HTR-8/SVneo (cell line): ENCODE measurements at regions not wholly inside any gene's neighbourhood (a gene's known extent, or its start where the extent isn't known, plus 50 kb on each side); places are given as distances from the start of the nearest gene placed in this dataset.

Experiments used
- DNase-seq: peaks from one replicate; pipeline ENCODE4 v3.0.0; 2011; ENCODE audit warnings: low spot score, mixed read lengths; ENCODE audit not compliant: insufficient read length
- FAIRE-seq: peaks from 2 replicates; lab custom pipeline; 2011; peaks lifted over from hg19 to GRCh38; lab: Jason Lieb, UNC

GRCh38 chr3:64925575-64925974, 237.8 kb upstream of the ADAMTS9 start:
- DNase-seq (no peak), FAIRE-seq (no peak)

GRCh38 chr3:64924961-64925360, 237.2 kb upstream of the ADAMTS9 start:
- DNase-seq (no peak), FAIRE-seq (no peak)

GRCh38 chr3:64922213-64922612, 234.4 kb upstream of the ADAMTS9 start:
- no peak for FAIRE-seq

DNA sequence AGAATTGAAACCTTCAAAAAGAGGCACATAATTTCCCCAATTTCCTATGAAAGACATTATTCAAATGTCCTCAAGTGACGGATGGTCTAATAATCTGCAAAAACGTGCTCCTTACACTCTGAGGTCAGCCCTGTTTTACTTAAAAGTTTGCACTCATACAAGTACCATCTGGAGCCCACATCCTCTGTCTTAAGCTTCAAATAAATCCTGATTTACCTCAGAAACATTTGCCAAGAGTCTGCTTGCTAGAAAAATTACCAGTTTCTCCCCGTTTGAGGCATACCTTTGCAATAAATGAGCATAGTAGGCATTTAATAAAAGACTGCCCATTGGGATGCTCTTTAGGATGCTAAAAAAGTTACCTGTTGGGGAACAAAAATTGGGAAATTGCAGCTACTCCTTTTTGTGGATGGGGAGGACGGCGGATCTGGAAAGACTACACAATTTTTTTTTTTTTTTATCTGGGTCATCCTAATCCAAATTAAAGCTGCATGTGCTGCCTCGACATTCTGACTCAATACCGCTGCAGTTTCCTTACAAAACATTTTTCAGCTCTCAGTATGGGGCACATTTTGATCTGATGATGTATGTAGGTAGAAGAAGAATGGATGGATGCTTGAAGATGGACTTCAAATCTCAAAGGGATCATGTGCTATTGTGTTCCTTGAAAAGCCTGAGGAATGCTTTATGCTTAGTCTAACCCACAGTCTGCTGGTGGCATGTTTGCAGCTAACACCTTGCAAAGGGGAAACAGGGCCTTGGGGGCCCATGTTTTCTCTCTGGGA, 233.7 kb upstream of the ADAMTS9 start:
- FAIRE-seq (no peak), DNase-seq (no peak)

More at GRCh38 chr3:64922213-64922612, 234.4 kb upstream of the ADAMTS9 start:
- no peak for DNase-seq

DNA sequence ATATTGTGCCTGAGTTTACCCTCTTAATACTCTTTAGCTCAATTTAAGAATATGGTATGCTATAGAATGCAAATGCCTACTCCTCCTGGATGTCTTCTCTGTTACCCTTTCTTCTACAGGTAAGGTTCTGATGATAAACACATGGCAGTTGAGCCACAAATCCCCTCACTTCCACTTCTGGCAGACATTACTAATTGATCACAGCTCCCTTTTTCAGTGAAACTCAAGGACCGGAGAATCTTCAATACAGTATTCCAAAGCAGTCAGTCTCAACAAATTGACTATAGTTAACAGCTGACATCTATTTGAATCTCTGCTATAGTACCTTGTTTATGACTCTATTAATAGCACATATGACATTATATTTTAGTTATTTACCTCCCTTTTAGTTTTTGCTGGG, 232.1 kb upstream of the ADAMTS9 start:
- FAIRE-seq: no peak
- no peak for DNase-seq

GRCh38 chr3:64918989-64919388, 231.2 kb upstream of the ADAMTS9 start:
- no peak for FAIRE-seq
- DNase-seq: no peak

GRCh38 chr3:64917914-64918453, 230.2 kb upstream of the ADAMTS9 start:
- DNase-seq (no peak), FAIRE-seq (no peak)

DNA sequence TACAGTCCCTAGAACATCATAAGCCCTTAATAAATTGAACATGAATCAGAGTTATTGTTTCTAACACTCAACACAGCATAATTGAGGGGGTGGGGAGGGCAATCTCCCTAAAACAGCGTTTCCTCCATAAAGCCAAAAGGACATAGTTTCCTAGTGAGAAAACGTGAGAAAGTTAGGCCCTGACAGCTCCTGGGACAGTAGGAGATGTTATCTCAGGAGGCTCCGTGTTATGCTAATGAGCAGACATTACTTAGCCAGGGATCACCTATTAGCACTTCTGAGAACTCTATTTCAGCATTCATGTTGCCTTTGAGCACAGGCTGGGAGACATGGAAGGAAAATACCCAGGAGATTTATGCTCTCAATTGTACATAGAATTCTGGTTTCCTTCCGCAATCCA, 229.1 kb upstream of the ADAMTS9 start:
- no peak for DNase-seq
- FAIRE-seq: no peak

GRCh38 chr3:64916192-64916798, 228.5 kb upstream of the ADAMTS9 start:
- DNase-seq: no peak
- FAIRE-seq: no peak

DNA sequence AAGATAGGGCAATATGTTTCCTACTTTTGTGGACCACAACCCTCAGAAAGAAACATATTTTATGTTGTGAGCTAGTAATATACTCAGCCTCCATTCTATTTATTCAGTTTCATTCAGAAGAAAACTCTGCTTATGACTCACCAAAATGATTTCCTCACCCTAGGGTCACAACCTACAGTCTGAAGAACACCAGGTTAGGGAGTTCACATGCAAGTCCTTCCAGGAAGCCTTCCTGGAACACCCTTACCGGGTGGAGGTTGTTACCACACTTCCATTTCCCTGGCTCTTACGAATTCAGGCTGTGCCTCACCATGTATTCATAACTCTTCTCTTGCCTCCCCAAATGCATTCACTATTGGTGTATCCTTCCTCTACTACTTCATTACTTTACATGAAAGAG, 228.0 kb upstream of the ADAMTS9 start:
- FAIRE-seq (no peak), DNase-seq (no peak)

GRCh38 chr3:64913515-64913914, 225.7 kb upstream of the ADAMTS9 start:
- no peak for DNase-seq
- FAIRE-seq: no peak

DNA sequence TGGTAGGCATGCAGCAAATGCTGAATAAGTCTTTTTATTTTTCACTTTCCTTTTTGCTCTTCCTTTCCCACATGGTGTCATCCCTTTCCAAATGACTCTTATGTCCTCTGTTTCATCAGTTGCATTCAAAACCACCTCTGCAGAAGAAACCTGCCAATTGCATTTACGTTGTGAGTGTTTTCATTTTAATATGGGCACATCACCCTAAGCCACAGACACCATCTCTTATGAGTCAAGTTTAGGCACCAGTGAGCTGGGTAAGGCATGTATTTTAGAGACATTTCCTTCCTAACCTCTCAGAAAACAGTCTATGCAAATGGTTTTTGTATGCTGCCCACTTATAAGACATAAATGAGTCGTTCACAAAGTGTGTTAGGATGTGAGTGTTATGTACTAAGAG, 223.3 kb upstream of the ADAMTS9 start:
- no peak for DNase-seq
- FAIRE-seq: no peak

- no peak for FAIRE-seq
- DNase-seq: no peak
Observed at GRCh38 chr3:64909757-64910467, 222.1 kb upstream of the ADAMTS9 start.

GRCh38 chr3:64909011-64909410, 221.2 kb upstream of the ADAMTS9 start:
- FAIRE-seq (no peak), DNase-seq (no peak)

- FAIRE-seq: no peak
Observed at GRCh38 chr3:64908251-64908685, 220.5 kb upstream of the ADAMTS9 start.

GRCh38 chr3:64905906-64906410, 218.2 kb upstream of the ADAMTS9 start:
- DNase-seq (no peak), FAIRE-seq (no peak)

More at GRCh38 chr3:64908251-64908685, 220.5 kb upstream of the ADAMTS9 start:
- DNase-seq: no peak

DNA sequence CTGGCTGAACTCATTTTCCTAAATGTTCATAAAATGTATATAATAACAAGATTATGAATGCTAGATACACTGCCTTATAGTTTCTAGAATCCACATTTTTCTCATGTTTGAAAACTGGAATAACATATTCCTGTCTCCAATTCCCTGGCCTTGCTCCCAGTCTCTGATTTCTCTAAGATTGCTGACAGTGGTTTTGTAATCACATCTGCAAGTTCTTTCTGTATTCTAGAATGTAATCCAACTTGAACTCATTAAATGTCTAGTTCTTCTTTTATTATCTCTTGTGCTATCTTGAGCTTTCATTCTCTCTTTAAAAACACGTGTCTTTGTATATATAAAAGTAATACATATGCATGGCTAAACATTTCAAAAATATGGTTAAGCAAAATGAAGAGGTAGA, 215.2 kb upstream of the ADAMTS9 start:
- no peak for FAIRE-seq
- no peak for DNase-seq

DNA sequence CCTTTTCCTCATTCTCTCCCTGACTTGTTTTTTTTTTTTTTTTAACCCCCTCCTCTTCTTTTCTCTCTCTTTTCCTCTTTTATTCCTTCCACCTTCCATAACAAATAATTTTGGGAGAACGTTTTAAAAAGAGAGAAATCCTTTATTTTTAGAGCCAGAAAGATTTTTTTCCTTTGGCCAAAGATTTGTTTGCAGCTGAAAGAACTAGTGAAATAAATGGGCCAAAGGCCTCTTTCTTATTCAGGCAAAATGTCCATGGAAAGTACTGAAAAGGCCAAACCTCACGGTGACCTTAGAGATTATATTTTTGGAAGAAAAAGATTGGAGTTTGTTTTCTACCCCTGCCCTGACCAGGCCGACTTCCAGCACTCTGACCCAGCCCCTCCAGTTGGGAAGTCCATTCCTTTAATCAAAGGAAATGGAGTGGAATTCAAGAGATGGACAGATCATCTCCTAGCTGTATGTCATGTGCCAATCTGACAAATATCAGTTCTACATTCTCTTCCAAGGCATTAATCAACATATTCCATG, 214.3 kb upstream of the ADAMTS9 start:
- no peak for DNase-seq
- no peak for FAIRE-seq

GRCh38 chr3:64901522-64901885, 213.7 kb upstream of the ADAMTS9 start:
- DNase-seq (no peak), FAIRE-seq (no peak)
